ENCODE measurements at regions not wholly inside any gene's neighbourhood (a gene's known extent, or its start where the extent isn't known, plus 50 kb on each side); places are given as distances from the start of the nearest gene placed in this dataset.

GRCh38 chr11:115959081-115959486, 454.9 kb upstream of the CADM1 start:
- TF ChIP-seq CTCF (IDR thresholded peaks at IDR 0.05; ENCODE audit: low read depth, low read length) = no peak
- H3K4me3 ChIP-seq (ENCODE audit: low read depth, low read length) = no peak overlapping the region

GRCh38 chr11:115958089-115959000, 454.1 kb upstream of the CADM1 start:
- H3K4me3 ChIP-seq (ENCODE audit: low read depth, low read length) = no peak overlapping the region
- TF ChIP-seq CTCF (IDR thresholded peaks at IDR 0.05; ENCODE audit: low read depth, low read length) = no peak

- H3K4me3 ChIP-seq (ENCODE audit: low read depth, low read length) = no peak overlapping the region
- no peak for TF ChIP-seq CTCF (IDR thresholded peaks at IDR 0.05; ENCODE audit: low read depth, low read length)
Observed at GRCh38 chr11:115955803-115956202, 451.6 kb upstream of the CADM1 start.

- no peak for TF ChIP-seq CTCF (IDR thresholded peaks at IDR 0.05; ENCODE audit: low read depth, low read length)
Observed at GRCh38 chr11:115950660-115951059, 446.4 kb upstream of the CADM1 start.

GRCh38 chr11:115944596-115944995, 440.4 kb upstream of the CADM1 start:
- H3K4me3 ChIP-seq (ENCODE audit: low read depth, low read length) = no peak overlapping the region
- TF ChIP-seq CTCF (IDR thresholded peaks at IDR 0.05; ENCODE audit: low read depth, low read length) = no peak

More at GRCh38 chr11:115950660-115951059, 446.4 kb upstream of the CADM1 start:
- no peak overlapping the region for H3K4me3 ChIP-seq (ENCODE audit: low read depth, low read length)

GRCh38 chr11:115942011-115942410, 437.8 kb upstream of the CADM1 start:
- TF ChIP-seq CTCF (IDR thresholded peaks at IDR 0.05; ENCODE audit: low read depth, low read length) = no peak
- no peak overlapping the region for H3K4me3 ChIP-seq (ENCODE audit: low read depth, low read length)

GRCh38 chr11:115941481-115941993, 437.3 kb upstream of the CADM1 start:
- no peak for TF ChIP-seq CTCF (IDR thresholded peaks at IDR 0.05; ENCODE audit: low read depth, low read length)
- no peak overlapping the region for H3K4me3 ChIP-seq (ENCODE audit: low read depth, low read length)
